Chondrocyte (in vitro differentiated cells): ENCODE measurements at regions not wholly inside any gene's neighbourhood (a gene's known extent, or its start where the extent isn't known, plus 50 kb on each side); places are given as distances from the start of the nearest gene placed in this dataset.

Experiments used
- DNase-seq: peaks from one replicate; pipeline ENCODE4 v3.0.0; 2021; ENCODE audit warnings: mixed read lengths, low spot score
- H3K27ac Mint-ChIP-seq: one replicate; pipeline ENCODE4 v1.8.0; 2021; ENCODE audit warnings: mild to moderate bottlenecking, moderate library complexity, mixed read lengths; ENCODE audit not compliant: unreplicated experiment
- H3K27me3 Mint-ChIP-seq: 2 replicates; pipeline ENCODE4 v1.8.0; 2021; ENCODE audit warnings: low read depth, mixed read lengths
- H3K36me3 Mint-ChIP-seq: 2 replicates; pipeline ENCODE4 v1.8.0; 2021; ENCODE audit warnings: low read depth, mixed read lengths
- H3K4me1 Mint-ChIP-seq: 2 replicates; pipeline ENCODE4 v1.8.0; 2021; ENCODE audit warnings: low read depth, mild to moderate bottlenecking, mixed read lengths
- H3K4me3 Mint-ChIP-seq: one replicate; pipeline ENCODE4 v1.8.0; 2021; ENCODE audit warnings: mild to moderate bottlenecking, moderate library complexity, mixed read lengths; ENCODE audit not compliant: unreplicated experiment
- H3K9me3 Mint-ChIP-seq: 2 replicates; pipeline ENCODE4 v1.8.0; 2021; ENCODE audit warnings: low read depth, mixed read lengths
- CTCF ChIP-seq: fragments of 200-600 bp; sonication (generic); IDR thresholded peaks from 2 replicates; pipeline ENCODE4 v1.5.0; 2021; ENCODE audit warnings: antibody characterized with exemption, mild to moderate bottlenecking, moderate library complexity

GRCh38 chr6:20029979-20030378, 182.3 kb downstream of the MBOAT1 start:
- TF ChIP-seq CTCF = no peak
- H3K4me3 Mint-ChIP-seq = no peak overlapping the region
- H3K9me3 Mint-ChIP-seq = no peaks in the 10 kb centered on the region

GRCh38 chr6:20031342-20031741, 180.9 kb downstream of the MBOAT1 start:
- Mint-ChIP-seq H3K4me3 (no peak overlapping the region), H3K27me3 (peaks cover 4% of the 10 kb centered on the region), H3K36me3 (no peaks in the 10 kb centered on the region), H3K27ac (no peak overlapping the region), H3K4me1 (no peaks in the 10 kb centered on the region), H3K9me3 (no peaks in the 10 kb centered on the region)
- TF ChIP-seq CTCF = no peak
- no peak for DNase-seq

More at GRCh38 chr6:20029979-20030378, 182.3 kb downstream of the MBOAT1 start:
- no peak overlapping the region for H3K27ac Mint-ChIP-seq
- H3K36me3 Mint-ChIP-seq = no peaks in the 10 kb centered on the region
- DNase-seq = no peak
- no peaks in the 10 kb centered on the region for H3K4me1 Mint-ChIP-seq
- peaks cover 3% of the 10 kb centered on the region for H3K27me3 Mint-ChIP-seq

- Mint-ChIP-seq H3K27ac (no peak overlapping the region), H3K36me3 (no peaks in the 10 kb centered on the region), H3K9me3 (no peaks in the 10 kb centered on the region), H3K4me1 (peaks cover 4% of the 10 kb centered on the region), H3K27me3 (peaks cover 4% of the 10 kb centered on the region), H3K4me3 (no peak overlapping the region)
- DNase-seq = no peak
- no peak for TF ChIP-seq CTCF
Observed at GRCh38 chr6:20033697-20034407, 178.4 kb downstream of the MBOAT1 start.

- peaks cover 4% of the 10 kb centered on the region for H3K27me3 Mint-ChIP-seq
- no peak for TF ChIP-seq CTCF
- no peaks in the 10 kb centered on the region for H3K9me3 Mint-ChIP-seq
- DNase-seq = no peak
- no peaks in the 10 kb centered on the region for H3K36me3 Mint-ChIP-seq
- no peak overlapping the region for H3K27ac Mint-ChIP-seq
- H3K4me1 Mint-ChIP-seq = peaks cover 6% of the 10 kb centered on the region
- H3K4me3 Mint-ChIP-seq = no peak overlapping the region
Observed at GRCh38 chr6:20034408-20034769, 177.9 kb downstream of the MBOAT1 start.

- Mint-ChIP-seq H3K4me1 (peaks cover 6% of the 10 kb centered on the region), H3K9me3 (no peaks in the 10 kb centered on the region)
- no peak for TF ChIP-seq CTCF
Observed at GRCh38 chr6:20036141-20036677, 176.1 kb downstream of the MBOAT1 start.

More at GRCh38 chr6:20036141-20036677, 176.1 kb downstream of the MBOAT1 start:
- no peaks in the 10 kb centered on the region for H3K36me3 Mint-ChIP-seq
- H3K27ac Mint-ChIP-seq = no peak overlapping the region
- no peak for DNase-seq
- no peak overlapping the region for H3K4me3 Mint-ChIP-seq
- peaks cover 4% of the 10 kb centered on the region for H3K27me3 Mint-ChIP-seq
